ENCODE measurements at regions not wholly inside any gene's neighbourhood (a gene's known extent, or its start where the extent isn't known, plus 50 kb on each side); places are given as distances from the start of the nearest gene placed in this dataset.

GRCh38 chr7:106370542-106370941 lies 85.8 kb upstream of the NAMPT start:
- Mint-ChIP-seq H3K36me3 (ENCODE audit: insufficient read depth, unreplicated experiment) (no peaks in the 10 kb centered on the region), H3K4me1 (ENCODE audit: low read depth, unreplicated experiment) (no peaks in the 10 kb centered on the region), H3K9me3 (ENCODE audit: unreplicated experiment) (no peaks in the 10 kb centered on the region), H3K27ac (ENCODE audit: unreplicated experiment) (no peak overlapping the region), H3K4me3 (ENCODE audit: unreplicated experiment) (no peak overlapping the region), H3K27me3 (ENCODE audit: insufficient read depth, unreplicated experiment) (no peaks in the 10 kb centered on the region)
- POLR2A ChIA-PET, result no interaction called here
- no peak for TF ChIP-seq CTCF (IDR thresholded peaks at IDR 0.05; ENCODE audit: insufficient read depth in 1 of 2, low read depth in 1 of 2, low read length in 1 of 2, severe bottlenecking in 1 of 2, unreplicated experiment in 1 of 2)
- intact Hi-C loops (cut with micrococcal nuclease; ENCODE audit: unreplicated experiment), result no loop called here
- H3K9me3 ChIP-seq, result no peaks in the 10 kb centered on the region
- DNase-seq, result no peak
- BruUV-seq (replicated peaks), result no TSS peak
- H3K27me3 ChIP-seq (replicated peaks; ENCODE audit: control insufficient read depth, insufficient read depth, low read length), result no peaks in the 10 kb centered on the region
- H3K36me3 ChIP-seq (ENCODE audit: control insufficient read depth, insufficient read depth, low read length), result no peaks in the 10 kb centered on the region
- peaks cover 4% of the 10 kb centered on the region for H3K4me1 ChIP-seq
- no peak overlapping the region for H3K4me3 ChIP-seq (ENCODE audit: low read depth, low read length)
- CTCF ChIA-PET, result no interaction called here

GRCh38 chr7:106369816-106370215 lies 85.0 kb upstream of the NAMPT start:
- Mint-ChIP-seq H3K4me1 (ENCODE audit: low read depth, unreplicated experiment) (no peaks in the 10 kb centered on the region), H3K36me3 (ENCODE audit: insufficient read depth, unreplicated experiment) (no peaks in the 10 kb centered on the region), H3K4me3 (ENCODE audit: unreplicated experiment) (no peak overlapping the region), H3K27me3 (ENCODE audit: insufficient read depth, unreplicated experiment) (no peaks in the 10 kb centered on the region), H3K9me3 (ENCODE audit: unreplicated experiment) (no peaks in the 10 kb centered on the region), H3K27ac (ENCODE audit: unreplicated experiment) (no peak overlapping the region)
- BruUV-seq (replicated peaks), result no TSS peak
- POLR2A ChIA-PET, result no interaction called here
- no peaks in the 10 kb centered on the region for H3K36me3 ChIP-seq (ENCODE audit: control insufficient read depth, insufficient read depth, low read length)
- DNase-seq, result no peak
- H3K4me1 ChIP-seq, result peaks cover 9% of the 10 kb centered on the region
- no peaks in the 10 kb centered on the region for H3K9me3 ChIP-seq
- intact Hi-C loops (cut with micrococcal nuclease; ENCODE audit: unreplicated experiment), result loop anchor here (5.0 kb wide), 2 partner anchors 83 to 92 kb away; no protein-coding TSS in a partner anchor
- CTCF ChIA-PET, result no interaction called here
- H3K27me3 ChIP-seq (replicated peaks; ENCODE audit: control insufficient read depth, insufficient read depth, low read length), result no peaks in the 10 kb centered on the region
- TF ChIP-seq CTCF (IDR thresholded peaks at IDR 0.05; ENCODE audit: insufficient read depth in 1 of 2, low read depth in 1 of 2, low read length in 1 of 2, severe bottlenecking in 1 of 2, unreplicated experiment in 1 of 2), result no peak
- no peak overlapping the region for H3K4me3 ChIP-seq (ENCODE audit: low read depth, low read length)

GRCh38 chr7:106369352-106369751 lies 84.6 kb upstream of the NAMPT start:
- no peak for TF ChIP-seq CTCF (IDR thresholded peaks at IDR 0.05; ENCODE audit: insufficient read depth in 1 of 2, low read depth in 1 of 2, low read length in 1 of 2, severe bottlenecking in 1 of 2, unreplicated experiment in 1 of 2)
- ChIA-PET CTCF (no interaction called here), POLR2A (no interaction called here)
- no peak for DNase-seq
- Mint-ChIP-seq H3K27me3 (ENCODE audit: insufficient read depth, unreplicated experiment) (no peaks in the 10 kb centered on the region), H3K4me1 (ENCODE audit: low read depth, unreplicated experiment) (no peaks in the 10 kb centered on the region), H3K9me3 (ENCODE audit: unreplicated experiment) (no peaks in the 10 kb centered on the region), H3K36me3 (ENCODE audit: insufficient read depth, unreplicated experiment) (no peaks in the 10 kb centered on the region), H3K4me3 (ENCODE audit: unreplicated experiment) (no peak overlapping the region), H3K27ac (ENCODE audit: unreplicated experiment) (no peak overlapping the region)
- Histone ChIP-seq H3K4me3 (ENCODE audit: low read depth, low read length) (no peak overlapping the region), H3K9me3 (no peaks in the 10 kb centered on the region), H3K27me3 (replicated peaks; ENCODE audit: control insufficient read depth, insufficient read depth, low read length) (no peaks in the 10 kb centered on the region), H3K4me1 (peaks cover 9% of the 10 kb centered on the region), H3K36me3 (ENCODE audit: control insufficient read depth, insufficient read depth, low read length) (no peaks in the 10 kb centered on the region)
- intact Hi-C loops (cut with micrococcal nuclease; ENCODE audit: unreplicated experiment), result loop anchor here (5.0 kb wide), 2 partner anchors 82 to 93 kb away; no protein-coding TSS in a partner anchor
- BruUV-seq (replicated peaks), result no TSS peak

All from Caco-2 (cell line).